Kasumi-1 (cell line): ENCODE measurements at regions not wholly inside any gene's neighbourhood (a gene's known extent, or its start where the extent isn't known, plus 50 kb on each side); places are given as distances from the start of the nearest gene placed in this dataset.

ENCODE experiments used
- DNase-seq, 2 experiments: peaks; one replicate each; lab custom pipeline; 2025; lab: John Stamatoyannopoulos, UW

- no peak for DNase-seq
Measured at GRCh38 chr13:40309881-40310280, 356.6 kb downstream of the FOXO1 start.

- DNase-seq = no peak
Measured at GRCh38 chr13:40311356-40312101, 354.9 kb downstream of the FOXO1 start.

GRCh38 chr13:40313269-40314200, 352.9 kb downstream of the FOXO1 start:
- no peak for DNase-seq

- no peak for DNase-seq
Measured at GRCh38 chr13:40315416-40316064, 350.9 kb downstream of the FOXO1 start.

GRCh38 chr13:40316301-40316700, 350.1 kb downstream of the FOXO1 start:
- no peak for DNase-seq

- DNase-seq = no peak
Measured at GRCh38 chr13:40317980-40318327, 348.5 kb downstream of the FOXO1 start.

- no peak for DNase-seq
Measured at GRCh38 chr13:40318366-40318765, 348.1 kb downstream of the FOXO1 start.

GRCh38 chr13:40319699-40320579, 346.5 kb downstream of the FOXO1 start:
- DNase-seq = no peak

GRCh38 chr13:40328091-40328490, 338.4 kb downstream of the FOXO1 start:
- DNase-seq = no peak

GRCh38 chr13:40329781-40330485, 336.5 kb downstream of the FOXO1 start:
- DNase-seq = no peak

GRCh38 chr13:40330950-40331349, 335.5 kb downstream of the FOXO1 start:
- DNase-seq = no peak

GRCh38 chr13:40331802-40332201, 334.6 kb downstream of the FOXO1 start:
- no peak for DNase-seq

GRCh38 chr13:40333226-40333625, 333.2 kb downstream of the FOXO1 start:
- DNase-seq = no peak

GRCh38 chr13:40334031-40334430, 332.4 kb downstream of the FOXO1 start:
- DNase-seq = no peak

- no peak for DNase-seq
Measured at GRCh38 chr13:40334616-40335015, 331.8 kb downstream of the FOXO1 start.

- DNase-seq = no peak
Measured at GRCh38 chr13:40336228-40337221, 329.9 kb downstream of the FOXO1 start.

- no peak for DNase-seq
Measured at GRCh38 chr13:40337651-40338050, 328.8 kb downstream of the FOXO1 start.

GRCh38 chr13:40338217-40338616, 328.2 kb downstream of the FOXO1 start:
- DNase-seq = no peak

GRCh38 chr13:40340368-40341095, 325.9 kb downstream of the FOXO1 start:
- no peak for DNase-seq
